ENCODE measurements at regions not wholly inside any gene's neighbourhood (a gene's known extent, or its start where the extent isn't known, plus 50 kb on each side); places are given as distances from the start of the nearest gene placed in this dataset.

GRCh38 chr18:34121200-34121721, 103.5 kb downstream of the NOL4 start:
- TF ChIP-seq POLR2AphosphoS5 (IDR thresholded peaks at IDR 0.05; ENCODE audit: low read depth, low read length), result no peak
- TF ChIP-seq TAF1 (IDR thresholded peaks at IDR 0.05; ENCODE audit: borderline replicate concordance, low read depth, low read length), result no peak
- TF ChIP-seq POLR2A (IDR thresholded peaks at IDR 0.05; ENCODE audit: low read depth, low read length), result no peak
